HEK293 (cell line): ENCODE measurements at regions not wholly inside any gene's neighbourhood (a gene's known extent, or its start where the extent isn't known, plus 50 kb on each side); places are given as distances from the start of the nearest gene placed in this dataset.
"Not testable (repeated sequence)": the region's sequence is repeated elsewhere in the genome, so short reads cannot be mapped to it uniquely, and the experiment has no call there.

Experiments used
- CTCF ChIA-PET: fragments of 350-600 bp; formaldehyde crosslinking; extraction: SDS; loops from one replicate; lab custom pipeline; 2021; ENCODE audit warnings: antibody characterized with exemption; lab: Yijun Ruan, JAX
- POLR2A ChIA-PET: fragments of 300-600 bp; formaldehyde crosslinking; extraction: SDS; loops from one replicate; lab custom pipeline; 2020; ENCODE audit warnings: antibody characterized with exemption, inconsistent platforms; lab: Yijun Ruan, JAX
- H3K27ac ChIP-seq: fragments of 200-500 bp; sonication (Bioruptor generic); 2 replicates; pipeline ENCODE4 v1.5.1; 2014; ENCODE audit warnings: low read depth, low read length, control low read depth, inconsistent platforms; ENCODE audit errors: extremely low read depth
- H3K36me3 ChIP-seq, 2 experiments: fragments of 200-500 bp in 1 of 2; sonication (Bioruptor generic) in 1 of 2; 1 replicate in 1 of 2; 2 replicates in 1 of 2; pipeline ENCODE4 v1.5.1; 2014 to 2017; ENCODE audit warnings: inconsistent platforms in 2 of 2, low read length in 2 of 2; ENCODE audit not compliant: control insufficient read depth in 2 of 2, insufficient read depth in 1 of 2
- H3K4me1 ChIP-seq: fragments of 200-500 bp; sonication (Bioruptor generic); 2 replicates; pipeline ENCODE4 v1.5.1; 2014; ENCODE audit warnings: mild to moderate bottlenecking, low read length, inconsistent platforms; ENCODE audit not compliant: control insufficient read depth, insufficient read depth
- H3K4me3 ChIP-seq: 2 replicates; pipeline ENCODE4 v1.5.1; 2011; ENCODE audit warnings: low read depth, mild to moderate bottlenecking, control low read depth, low read length, moderate library complexity
- H3K9me3 ChIP-seq: fragments of 200-500 bp; sonication (Bioruptor generic); 2 replicates; pipeline ENCODE4 v1.5.1; 2014; ENCODE audit warnings: low read depth, low read length, inconsistent platforms; ENCODE audit not compliant: control insufficient read depth, insufficient read depth
- KLF8 ChIP-seq: fragments of 450-650 bp; formaldehyde crosslinking; IDR thresholded peaks from 2 replicates; pipeline ENCODE4 v1.5.1; 2016; ENCODE audit warnings: missing biosample characterization, missing genetic modification characterization
- KLF9 ChIP-seq: fragments of 450-650 bp; formaldehyde crosslinking; IDR thresholded peaks from 2 replicates; pipeline ENCODE4 v1.5.1; 2016; ENCODE audit warnings: missing biosample characterization, missing genetic modification characterization, low read depth
- SCRT2 ChIP-seq: fragments of 450-650 bp; formaldehyde crosslinking; IDR thresholded peaks from 2 replicates; pipeline ENCODE4 v1.5.1; 2016; ENCODE audit warnings: missing biosample characterization, missing genetic modification characterization
- SP7 ChIP-seq: fragments of 450-650 bp; formaldehyde crosslinking; IDR thresholded peaks from 2 replicates; pipeline ENCODE4 v1.5.1; 2016; ENCODE audit warnings: missing biosample characterization, missing genetic modification characterization
- TRIM28 ChIP-seq: IDR thresholded peaks from 2 replicates; pipeline ENCODE4 v1.6.1; 2011; ENCODE audit warnings: low read length, control low read depth, borderline replicate concordance
- ZFP41 ChIP-seq: fragments of 450-650 bp; formaldehyde crosslinking; IDR thresholded peaks from 2 replicates; pipeline ENCODE4 v1.5.1; 2016; ENCODE audit warnings: missing biosample characterization, missing genetic modification characterization, borderline replicate concordance
- ZIC2 ChIP-seq: fragments of 450-650 bp; formaldehyde crosslinking; IDR thresholded peaks from 2 replicates; pipeline ENCODE4 v1.5.1; 2016; ENCODE audit warnings: missing biosample characterization, missing genetic modification characterization
- ZNF266 ChIP-seq: fragments of 450-650 bp; formaldehyde crosslinking; IDR thresholded peaks from 2 replicates; pipeline ENCODE4 v1.5.1; 2016; ENCODE audit warnings: missing biosample characterization, missing genetic modification characterization, low read depth
- ZNF354C ChIP-seq: fragments of 450-650 bp; formaldehyde crosslinking; IDR thresholded peaks from 2 replicates; pipeline ENCODE4 v1.5.1; 2016; ENCODE audit warnings: missing biosample characterization, missing genetic modification characterization, low read depth, borderline replicate concordance
- ZNF521 ChIP-seq: fragments of 450-650 bp; formaldehyde crosslinking; IDR thresholded peaks from 2 replicates; pipeline ENCODE4 v1.5.1; 2017; ENCODE audit warnings: missing biosample characterization, mild to moderate bottlenecking, missing genetic modification characterization
- ZNF548 ChIP-seq: fragments of 450-650 bp; formaldehyde crosslinking; IDR thresholded peaks from 2 replicates; pipeline ENCODE4 v1.5.1; 2016; ENCODE audit warnings: missing biosample characterization, missing genetic modification characterization
- ZNF558 ChIP-seq: fragments of 450-650 bp; formaldehyde crosslinking; IDR thresholded peaks from 2 replicates; pipeline ENCODE4 v1.5.1; 2016; ENCODE audit warnings: missing biosample characterization, missing genetic modification characterization
- ZNF600 ChIP-seq: fragments of 450-650 bp; formaldehyde crosslinking; IDR thresholded peaks from 2 replicates; pipeline ENCODE4 v1.5.1; 2016; ENCODE audit warnings: missing biosample characterization, missing genetic modification characterization
- ZNF677 ChIP-seq: fragments of 450-650 bp; IDR thresholded peaks from 2 replicates; pipeline ENCODE4 v1.5.0; 2018; ENCODE audit warnings: missing biosample characterization, mild to moderate bottlenecking, missing genetic modification characterization, moderate library complexity
- TF ChIP-seq, protein P1 (sequence below): fragments of 450-650 bp; formaldehyde crosslinking; IDR thresholded peaks from 2 replicates; pipeline ENCODE4 v1.5.1; 2016; ENCODE audit warnings: missing biosample characterization, missing genetic modification characterization, low read depth
- TF ChIP-seq, protein P2 (sequence below): fragments of 450-650 bp; formaldehyde crosslinking; IDR thresholded peaks from 2 replicates; pipeline ENCODE4 v1.5.1; 2016; ENCODE audit warnings: missing biosample characterization, missing genetic modification characterization
- TF ChIP-seq, protein P3 (sequence below): fragments of 450-650 bp; formaldehyde crosslinking; IDR thresholded peaks from 2 replicates; pipeline ENCODE4 v1.5.1; 2017; ENCODE audit warnings: missing biosample characterization, mild to moderate bottlenecking, missing genetic modification characterization, moderate library complexity
- TF ChIP-seq, protein P4 (sequence below): fragments of 450-650 bp; formaldehyde crosslinking; IDR thresholded peaks from 2 replicates; pipeline ENCODE4 v1.5.1; 2016; ENCODE audit warnings: missing biosample characterization, missing genetic modification characterization
- TF ChIP-seq, protein P5 (sequence below): fragments of 450-650 bp; formaldehyde crosslinking; IDR thresholded peaks from 2 replicates; pipeline ENCODE4 v1.5.1; 2016; ENCODE audit warnings: missing biosample characterization, missing genetic modification characterization

DNA sequence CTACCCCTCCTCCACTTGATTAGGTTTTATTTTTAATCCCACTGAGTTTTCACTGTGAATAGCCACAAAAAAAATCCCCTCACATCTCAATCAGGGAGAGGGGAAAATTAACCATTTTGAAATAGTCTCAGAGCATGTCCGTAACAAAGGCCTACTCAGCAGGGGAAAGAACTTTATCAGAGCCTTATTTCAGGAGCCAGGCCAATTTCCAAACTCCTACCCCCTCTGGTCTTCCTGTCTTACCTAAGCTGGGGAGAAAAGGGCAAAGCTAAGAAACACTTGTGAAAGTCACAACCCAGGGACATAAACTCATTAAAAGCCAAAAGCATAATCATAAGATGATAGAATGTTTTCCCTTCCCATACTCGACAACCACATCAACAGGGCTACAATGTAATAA, 260.3 kb upstream of the DIO3 start (continued):
- TF ChIP-seq, protein P1, sequence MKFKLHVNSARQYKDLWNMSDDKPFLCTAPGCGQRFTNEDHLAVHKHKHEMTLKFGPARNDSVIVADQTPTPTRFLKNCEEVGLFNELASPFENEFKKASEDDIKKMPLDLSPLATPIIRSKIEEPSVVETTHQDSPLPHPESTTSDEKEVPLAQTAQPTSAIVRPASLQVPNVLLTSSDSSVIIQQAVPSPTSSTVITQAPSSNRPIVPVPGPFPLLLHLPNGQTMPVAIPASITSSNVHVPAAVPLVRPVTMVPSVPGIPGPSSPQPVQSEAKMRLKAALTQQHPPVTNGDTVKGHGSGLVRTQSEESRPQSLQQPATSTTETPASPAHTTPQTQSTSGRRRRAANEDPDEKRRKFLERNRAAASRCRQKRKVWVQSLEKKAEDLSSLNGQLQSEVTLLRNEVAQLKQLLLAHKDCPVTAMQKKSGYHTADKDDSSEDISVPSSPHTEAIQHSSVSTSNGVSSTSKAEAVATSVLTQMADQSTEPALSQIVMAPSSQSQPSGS, result no peak
- TF ChIP-seq, all 188 proteins: peak for 0

DNA sequence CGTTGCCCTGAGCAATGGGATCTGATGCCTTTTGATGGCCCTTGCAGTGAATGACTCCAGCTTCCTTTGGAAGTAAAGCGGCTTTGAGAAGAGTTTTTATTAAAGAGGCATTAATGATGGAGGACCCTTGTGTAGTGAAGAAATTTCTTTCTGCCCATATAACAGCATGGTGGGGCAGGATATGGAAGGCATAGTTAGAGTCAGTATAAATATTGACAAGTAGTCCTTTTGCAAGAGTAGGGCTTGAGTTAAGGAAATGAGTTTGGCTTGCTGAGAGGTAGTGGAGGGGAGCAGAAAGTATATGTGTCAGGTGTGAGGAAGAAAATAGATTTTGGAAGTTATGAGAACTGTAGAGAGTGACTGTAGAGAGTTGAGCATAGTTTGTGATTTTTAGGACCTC, 254.1 kb upstream of the DIO3 start:
- peak; percentile 90 for TF ChIP-seq ZNF600 (tag by site-specific recombination)
- H3K4me1 ChIP-seq, H3K36me3 ChIP-seq, H3K27ac ChIP-seq, H3K9me3 ChIP-seq, CTCF ChIA-PET, H3K4me3 ChIP-seq, POLR2A ChIA-PET: not testable (repeated sequence)

DNA sequence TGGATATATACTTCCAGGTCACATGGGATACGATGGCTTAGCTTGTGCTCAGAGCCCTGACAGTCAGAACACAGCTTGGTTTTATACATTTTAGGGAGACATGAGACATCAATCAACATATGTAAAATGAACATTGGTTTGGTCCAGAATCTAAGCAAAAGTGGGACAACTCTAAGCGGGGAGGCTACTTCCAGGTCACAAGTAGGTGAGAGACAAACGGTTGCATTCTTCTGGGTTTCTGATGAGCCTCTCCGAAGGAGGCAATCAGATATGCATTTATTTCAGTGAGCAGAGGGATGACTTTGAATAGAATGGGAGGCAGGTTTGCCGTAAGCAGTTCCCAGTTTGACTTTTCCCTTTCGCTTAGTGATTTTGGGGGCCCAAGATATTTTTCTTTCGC, 250.1 kb upstream of the DIO3 start:
- H3K9me3 ChIP-seq, H3K36me3 ChIP-seq, H3K4me3 ChIP-seq, H3K4me1 ChIP-seq, POLR2A ChIA-PET, H3K27ac ChIP-seq: not testable (repeated sequence)
- CTCF ChIA-PET, result interaction anchor here (0.6 kb wide), 1 partner anchor 425 kb away, joined by 3 read pairs; no protein-coding TSS in a partner anchor

DNA sequence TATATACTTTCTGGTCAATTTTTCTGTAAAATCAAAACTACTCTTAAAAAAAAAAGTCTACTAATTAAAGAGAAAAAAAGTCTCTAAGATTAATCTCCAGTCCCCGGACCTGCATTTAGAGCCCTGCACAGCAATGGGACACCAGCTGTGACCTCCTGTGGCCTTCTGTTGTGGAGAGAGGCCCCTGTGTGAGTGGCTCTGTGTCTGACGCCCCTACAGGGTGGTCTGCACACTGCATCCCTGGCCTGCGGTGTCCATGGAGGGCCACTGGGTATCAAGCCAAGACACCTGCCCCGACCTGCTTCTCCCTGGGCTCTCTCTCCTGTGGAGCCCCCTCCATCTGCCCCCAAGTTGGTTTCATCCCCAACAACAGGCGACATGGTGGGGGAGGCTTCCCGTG, 248.0 kb upstream of the DIO3 start:
- H3K4me1 ChIP-seq, result no peaks in the 10 kb centered on the region
- TF ChIP-seq ZIC2 (peak; percentile 70), SCRT2 (no peak)
- POLR2A ChIA-PET, result no interaction called here
- no peaks in the 10 kb centered on the region for H3K36me3 ChIP-seq
- H3K4me3 ChIP-seq, result no peak overlapping the region
- CTCF ChIA-PET, result no interaction called here
- no peak overlapping the region for H3K27ac ChIP-seq
- H3K9me3 ChIP-seq, result no peaks in the 10 kb centered on the region

DNA sequence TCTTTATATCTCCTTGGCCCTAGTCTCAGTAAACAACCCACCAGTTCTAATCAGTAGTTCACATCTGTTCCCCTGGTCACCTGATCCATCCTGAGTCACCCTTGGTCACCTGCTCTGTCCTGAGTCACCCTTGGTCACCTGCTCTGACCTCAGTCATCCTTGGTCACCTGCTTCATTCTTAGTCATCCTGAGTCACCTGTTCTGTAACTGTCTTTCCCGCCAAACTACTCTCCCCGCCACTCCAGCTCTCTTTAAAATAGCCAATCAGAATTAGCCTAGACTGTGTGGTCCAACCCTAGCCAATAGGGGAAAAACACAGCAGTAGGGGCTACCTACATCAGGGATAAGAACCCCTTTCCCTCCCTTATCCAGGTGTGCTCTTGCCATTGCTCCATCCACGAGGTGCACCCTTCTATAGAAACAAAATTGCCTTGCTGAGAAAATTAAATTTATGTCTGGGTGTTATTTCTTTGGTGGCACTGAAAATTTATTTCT, 245.4 kb upstream of the DIO3 start:
- no peak overlapping the region for H3K4me3 ChIP-seq
- ChIA-PET CTCF (no interaction called here), POLR2A (no interaction called here)
- H3K27ac ChIP-seq, result no peak overlapping the region
- H3K4me1 ChIP-seq, result no peaks in the 10 kb centered on the region
- H3K36me3 ChIP-seq, result no peaks in the 10 kb centered on the region
- no peaks in the 10 kb centered on the region for H3K9me3 ChIP-seq
- TF ChIP-seq KLF9 (tag by site-specific recombination) (no peak), ZNF521 (no peak), ZNF354C (tag by site-specific recombination) (no peak), ZNF548 (tag by site-specific recombination) (no peak), KLF8 (tag by site-specific recombination) (0 out of 2 replicates have a peak, but pooled peaks have one; percentile 48), SP7 (tag by site-specific recombination) (0 out of 2 replicates have a peak, but pooled peaks have one; percentile 23), ZNF677 (tag by site-specific recombination) (no peak), TRIM28 (0 out of 2 replicates have a peak, but pooled peaks have one; percentile 10), ZNF266 (tag by site-specific recombination) (no peak), ZFP41 (no peak), ZNF558 (tag by site-specific recombination) (no peak)
- TF ChIP-seq, protein P2, sequence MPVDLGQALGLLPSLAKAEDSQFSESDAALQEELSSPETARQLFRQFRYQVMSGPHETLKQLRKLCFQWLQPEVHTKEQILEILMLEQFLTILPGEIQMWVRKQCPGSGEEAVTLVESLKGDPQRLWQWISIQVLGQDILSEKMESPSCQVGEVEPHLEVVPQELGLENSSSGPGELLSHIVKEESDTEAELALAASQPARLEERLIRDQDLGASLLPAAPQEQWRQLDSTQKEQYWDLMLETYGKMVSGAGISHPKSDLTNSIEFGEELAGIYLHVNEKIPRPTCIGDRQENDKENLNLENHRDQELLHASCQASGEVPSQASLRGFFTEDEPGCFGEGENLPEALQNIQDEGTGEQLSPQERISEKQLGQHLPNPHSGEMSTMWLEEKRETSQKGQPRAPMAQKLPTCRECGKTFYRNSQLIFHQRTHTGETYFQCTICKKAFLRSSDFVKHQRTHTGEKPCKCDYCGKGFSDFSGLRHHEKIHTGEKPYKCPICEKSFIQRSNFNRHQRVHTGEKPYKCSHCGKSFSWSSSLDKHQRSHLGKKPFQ (tag by site-specific recombination), result no peak
- TF ChIP-seq, protein P3, sequence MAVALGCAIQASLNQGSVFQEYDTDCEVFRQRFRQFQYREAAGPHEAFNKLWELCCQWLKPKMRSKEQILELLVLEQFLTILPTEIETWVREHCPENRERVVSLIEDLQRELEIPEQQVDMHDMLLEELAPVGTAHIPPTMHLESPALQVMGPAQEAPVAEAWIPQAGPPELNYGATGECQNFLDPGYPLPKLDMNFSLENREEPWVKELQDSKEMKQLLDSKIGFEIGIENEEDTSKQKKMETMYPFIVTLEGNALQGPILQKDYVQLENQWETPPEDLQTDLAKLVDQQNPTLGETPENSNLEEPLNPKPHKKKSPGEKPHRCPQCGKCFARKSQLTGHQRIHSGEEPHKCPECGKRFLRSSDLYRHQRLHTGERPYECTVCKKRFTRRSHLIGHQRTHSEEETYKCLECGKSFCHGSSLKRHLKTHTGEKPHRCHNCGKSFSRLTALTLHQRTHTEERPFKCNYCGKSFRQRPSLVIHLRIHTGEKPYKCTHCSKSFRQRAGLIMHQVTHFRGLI (tag by site-specific recombination), result no peak
- TF ChIP-seq, protein P4, sequence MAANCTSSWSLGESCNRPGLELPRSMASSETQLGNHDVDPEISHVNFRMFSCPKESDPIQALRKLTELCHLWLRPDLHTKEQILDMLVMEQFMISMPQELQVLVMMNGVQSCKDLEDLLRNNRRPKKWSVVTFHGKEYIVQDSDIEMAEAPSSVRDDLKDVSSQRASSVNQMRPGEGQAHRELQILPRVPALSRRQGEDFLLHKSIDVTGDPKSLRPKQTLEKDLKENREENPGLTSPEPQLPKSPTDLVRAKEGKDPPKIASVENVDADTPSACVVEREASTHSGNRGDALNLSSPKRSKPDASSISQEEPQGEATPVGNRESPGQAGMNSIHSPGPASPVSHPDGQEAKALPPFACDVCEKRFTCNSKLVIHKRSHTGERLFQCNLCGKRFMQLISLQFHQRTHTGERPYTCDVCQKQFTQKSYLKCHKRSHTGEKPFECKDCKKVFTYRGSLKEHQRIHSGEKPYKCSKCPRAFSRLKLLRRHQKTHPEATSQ, result no peak
- TF ChIP-seq, protein P5, sequence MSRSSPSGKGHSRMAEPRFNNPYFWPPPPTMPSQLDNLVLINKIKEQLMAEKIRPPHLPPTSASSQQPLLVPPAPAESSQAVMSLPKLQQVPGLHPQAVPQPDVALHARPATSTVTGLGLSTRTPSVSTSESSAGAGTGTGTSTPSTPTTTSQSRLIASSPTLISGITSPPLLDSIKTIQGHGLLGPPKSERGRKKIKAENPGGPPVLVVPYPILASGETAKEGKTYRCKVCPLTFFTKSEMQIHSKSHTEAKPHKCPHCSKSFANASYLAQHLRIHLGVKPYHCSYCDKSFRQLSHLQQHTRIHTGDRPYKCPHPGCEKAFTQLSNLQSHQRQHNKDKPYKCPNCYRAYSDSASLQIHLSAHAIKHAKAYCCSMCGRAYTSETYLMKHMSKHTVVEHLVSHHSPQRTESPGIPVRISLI (tag by site-specific recombination), result 0 out of 2 replicates have a peak, but pooled peaks have one; percentile 20
